ENCODE measurements at regions not wholly inside any gene's neighbourhood (a gene's known extent, or its start where the extent isn't known, plus 50 kb on each side); places are given as distances from the start of the nearest gene placed in this dataset.

DNA sequence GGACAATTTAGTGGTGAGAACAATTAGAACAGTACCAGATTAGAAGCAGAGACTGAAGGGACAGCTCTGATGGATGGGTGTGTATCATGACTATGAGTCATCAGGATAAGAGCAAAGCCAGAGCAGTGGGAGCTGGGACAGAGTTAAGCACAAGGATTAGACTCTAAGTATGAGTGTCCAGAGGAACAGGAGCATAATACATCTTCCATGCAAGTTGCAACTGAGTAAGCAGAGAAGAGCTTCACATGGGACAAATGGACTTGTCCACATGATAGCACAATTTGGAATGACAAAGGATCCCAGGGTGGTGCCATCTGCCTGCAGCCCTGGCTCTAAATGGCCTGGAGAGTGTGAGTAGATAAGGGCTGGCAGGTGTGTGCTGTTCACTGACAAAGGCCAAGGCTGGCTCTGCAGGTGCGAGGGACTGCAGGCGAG, 226.4 kb upstream of the CAND1 start (continued):
- TF ChIP-seq, protein P1, sequence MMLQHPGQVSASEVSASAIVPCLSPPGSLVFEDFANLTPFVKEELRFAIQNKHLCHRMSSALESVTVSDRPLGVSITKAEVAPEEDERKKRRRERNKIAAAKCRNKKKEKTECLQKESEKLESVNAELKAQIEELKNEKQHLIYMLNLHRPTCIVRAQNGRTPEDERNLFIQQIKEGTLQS (IDR thresholded peaks at IDR 0.05), result peak; percentile 58
- TF ChIP-seq, protein P1 (CRISPR knock-in tag; conservative IDR thresholded peaks at IDR 0.05), result no peak
- TF ChIP-seq FOSL1 (tag; conservative IDR thresholded peaks at IDR 0.05) (peak; percentile 51; the same call in 1 of the 2 replicates), HCFC1 (IDR thresholded peaks at IDR 0.05; ENCODE audit: low read depth, low read length) (no peak), ZNF507 (tag; conservative IDR thresholded peaks at IDR 0.05) (no peak), MAZ (CRISPR knock-in tag; conservative IDR thresholded peaks at IDR 0.05 in 1 of 2, IDR thresholded peaks at IDR 0.05 in 1 of 2) (no peak), EHMT2 (IDR thresholded peaks at IDR 0.05) (no peak), CXXC5 (CRISPR knock-in tag; IDR thresholded peaks at IDR 0.05) (no peak), NFE2 (IDR thresholded peaks at IDR 0.05; ENCODE audit: low read depth) (no peak)
- TF ChIP-seq, protein P2, sequence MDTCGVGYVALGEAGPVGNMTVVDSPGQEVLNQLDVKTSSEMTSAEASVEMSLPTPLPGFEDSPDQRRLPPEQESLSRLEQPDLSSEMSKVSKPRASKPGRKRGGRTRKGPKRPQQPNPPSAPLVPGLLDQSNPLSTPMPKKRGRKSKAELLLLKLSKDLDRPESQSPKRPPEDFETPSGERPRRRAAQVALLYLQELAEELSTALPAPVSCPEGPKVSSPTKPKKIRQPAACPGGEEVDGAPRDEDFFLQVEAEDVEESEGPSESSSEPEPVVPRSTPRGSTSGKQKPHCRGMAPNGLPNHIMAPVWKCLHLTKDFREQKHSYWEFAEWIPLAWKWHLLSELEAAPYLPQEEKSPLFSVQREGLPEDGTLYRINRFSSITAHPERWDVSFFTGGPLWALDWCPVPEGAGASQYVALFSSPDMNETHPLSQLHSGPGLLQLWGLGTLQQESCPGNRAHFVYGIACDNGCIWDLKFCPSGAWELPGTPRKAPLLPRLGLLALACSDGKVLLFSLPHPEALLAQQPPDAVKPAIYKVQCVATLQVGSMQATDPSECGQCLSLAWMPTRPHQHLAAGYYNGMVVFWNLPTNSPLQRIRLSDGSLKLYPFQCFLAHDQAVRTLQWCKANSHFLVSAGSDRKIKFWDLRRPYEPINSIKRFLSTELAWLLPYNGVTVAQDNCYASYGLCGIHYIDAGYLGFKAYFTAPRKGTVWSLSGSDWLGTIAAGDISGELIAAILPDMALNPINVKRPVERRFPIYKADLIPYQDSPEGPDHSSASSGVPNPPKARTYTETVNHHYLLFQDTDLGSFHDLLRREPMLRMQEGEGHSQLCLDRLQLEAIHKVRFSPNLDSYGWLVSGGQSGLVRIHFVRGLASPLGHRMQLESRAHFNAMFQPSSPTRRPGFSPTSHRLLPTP (IDR thresholded peaks at IDR 0.05; ENCODE audit: borderline replicate concordance, extremely low read depth, insufficient read length), result no peak
- TF ChIP-seq, protein P3, sequence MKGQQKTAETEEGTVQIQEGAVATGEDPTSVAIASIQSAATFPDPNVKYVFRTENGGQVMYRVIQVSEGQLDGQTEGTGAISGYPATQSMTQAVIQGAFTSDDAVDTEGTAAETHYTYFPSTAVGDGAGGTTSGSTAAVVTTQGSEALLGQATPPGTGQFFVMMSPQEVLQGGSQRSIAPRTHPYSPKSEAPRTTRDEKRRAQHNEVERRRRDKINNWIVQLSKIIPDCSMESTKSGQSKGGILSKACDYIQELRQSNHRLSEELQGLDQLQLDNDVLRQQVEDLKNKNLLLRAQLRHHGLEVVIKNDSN (CRISPR knock-in tag; IDR thresholded peaks at IDR 0.05), result no peak
- TF ChIP-seq, protein P4, sequence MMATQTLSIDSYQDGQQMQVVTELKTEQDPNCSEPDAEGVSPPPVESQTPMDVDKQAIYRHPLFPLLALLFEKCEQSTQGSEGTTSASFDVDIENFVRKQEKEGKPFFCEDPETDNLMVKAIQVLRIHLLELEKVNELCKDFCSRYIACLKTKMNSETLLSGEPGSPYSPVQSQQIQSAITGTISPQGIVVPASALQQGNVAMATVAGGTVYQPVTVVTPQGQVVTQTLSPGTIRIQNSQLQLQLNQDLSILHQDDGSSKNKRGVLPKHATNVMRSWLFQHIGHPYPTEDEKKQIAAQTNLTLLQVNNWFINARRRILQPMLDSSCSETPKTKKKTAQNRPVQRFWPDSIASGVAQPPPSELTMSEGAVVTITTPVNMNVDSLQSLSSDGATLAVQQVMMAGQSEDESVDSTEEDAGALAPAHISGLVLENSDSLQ (IDR thresholded peaks at IDR 0.05), result 0 out of 2 replicates have a peak, but pooled peaks have one; percentile 39
- TF ChIP-seq, protein P5, sequence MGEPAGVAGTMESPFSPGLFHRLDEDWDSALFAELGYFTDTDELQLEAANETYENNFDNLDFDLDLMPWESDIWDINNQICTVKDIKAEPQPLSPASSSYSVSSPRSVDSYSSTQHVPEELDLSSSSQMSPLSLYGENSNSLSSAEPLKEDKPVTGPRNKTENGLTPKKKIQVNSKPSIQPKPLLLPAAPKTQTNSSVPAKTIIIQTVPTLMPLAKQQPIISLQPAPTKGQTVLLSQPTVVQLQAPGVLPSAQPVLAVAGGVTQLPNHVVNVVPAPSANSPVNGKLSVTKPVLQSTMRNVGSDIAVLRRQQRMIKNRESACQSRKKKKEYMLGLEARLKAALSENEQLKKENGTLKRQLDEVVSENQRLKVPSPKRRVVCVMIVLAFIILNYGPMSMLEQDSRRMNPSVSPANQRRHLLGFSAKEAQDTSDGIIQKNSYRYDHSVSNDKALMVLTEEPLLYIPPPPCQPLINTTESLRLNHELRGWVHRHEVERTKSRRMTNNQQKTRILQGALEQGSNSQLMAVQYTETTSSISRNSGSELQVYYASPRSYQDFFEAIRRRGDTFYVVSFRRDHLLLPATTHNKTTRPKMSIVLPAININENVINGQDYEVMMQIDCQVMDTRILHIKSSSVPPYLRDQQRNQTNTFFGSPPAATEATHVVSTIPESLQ (CRISPR knock-in tag; IDR thresholded peaks at IDR 0.05), result no peak
- TF ChIP-seq, protein P6, sequence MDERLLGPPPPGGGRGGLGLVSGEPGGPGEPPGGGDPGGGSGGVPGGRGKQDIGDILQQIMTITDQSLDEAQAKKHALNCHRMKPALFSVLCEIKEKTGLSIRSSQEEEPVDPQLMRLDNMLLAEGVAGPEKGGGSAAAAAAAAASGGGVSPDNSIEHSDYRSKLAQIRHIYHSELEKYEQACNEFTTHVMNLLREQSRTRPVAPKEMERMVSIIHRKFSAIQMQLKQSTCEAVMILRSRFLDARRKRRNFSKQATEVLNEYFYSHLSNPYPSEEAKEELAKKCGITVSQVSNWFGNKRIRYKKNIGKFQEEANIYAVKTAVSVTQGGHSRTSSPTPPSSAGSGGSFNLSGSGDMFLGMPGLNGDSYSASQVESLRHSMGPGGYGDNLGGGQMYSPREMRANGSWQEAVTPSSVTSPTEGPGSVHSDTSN (CRISPR knock-in tag; IDR thresholded peaks at IDR 0.05; ENCODE audit: low read depth), result no peak
- TF ChIP-seq, protein P6 (tag; conservative IDR thresholded peaks at IDR 0.05; ENCODE audit: low read depth), result peak; percentile 37; the same call in 1 of the 2 replicates

Data from K562 (cell line).